Naive thymus-derived CD4-positive, alpha-beta T cell (primary cell): ENCODE measurements at regions not wholly inside any gene's neighbourhood (a gene's known extent, or its start where the extent isn't known, plus 50 kb on each side); places are given as distances from the start of the nearest gene placed in this dataset.
"Not testable (repeated sequence)": the region's sequence is repeated elsewhere in the genome, so short reads cannot be mapped to it uniquely, and the experiment has no call there.

Experiments
- ATAC-seq: fragments of 150-1000 bp; cut with Tn5 transposase; 2 replicates; pipeline ENCODE4 v1.10.0; 2021; ENCODE audit warnings: mild to moderate bottlenecking, moderate library complexity
- CTCF ChIA-PET: fragments of 350-600 bp; sonication (Branson Sonifier 250); formaldehyde crosslinking; loops from one replicate; lab custom pipeline; 2021; ENCODE audit warnings: antibody characterized with exemption; lab: Charles Lee
- POLR2A ChIA-PET: fragments of 350-600 bp; sonication (Branson Sonifier 250); formaldehyde crosslinking; loops from one replicate; lab custom pipeline; 2021; ENCODE audit warnings: antibody characterized with exemption, inconsistent platforms; lab: Charles Lee
- DNase-seq, 9 donors: peaks; one replicate each; pipeline versions ENCODE4 v3.0.0 to v3.0.0-alpha.2; 2020 to 2022; ENCODE audit warnings: mixed read lengths in 1 of 9
- H3K27ac ChIP-seq: one replicate; pipeline ENCODE4 v1.7.0; 2013; ENCODE audit warnings: mild to moderate bottlenecking, low read depth, low read length, moderate library complexity
- H3K27me3 ChIP-seq, 2 donors: one replicate each; pipeline ENCODE4 v1.7.0; 2013; ENCODE audit warnings: low read length in 2 of 2, mild to moderate bottlenecking in 2 of 2, moderate library complexity in 2 of 2; ENCODE audit not compliant: control insufficient read depth in 2 of 2, insufficient read depth in 2 of 2
- H3K36me3 ChIP-seq, 3 experiments: 1 replicate in 2 of 3; 2 replicates in 1 of 3; pipeline ENCODE4 v1.7.0; 2013; ENCODE audit warnings: low read length in 3 of 3, mild to moderate bottlenecking in 3 of 3, moderate library complexity in 1 of 3; ENCODE audit not compliant: insufficient read depth in 3 of 3, control insufficient read depth in 2 of 3
- H3K4me1 ChIP-seq, 2 donors: one replicate each; pipeline ENCODE4 v1.7.0; 2013; ENCODE audit warnings: low read length in 2 of 2, mild to moderate bottlenecking in 2 of 2, moderate library complexity in 1 of 2; ENCODE audit not compliant: control insufficient read depth in 2 of 2, insufficient read depth in 2 of 2
- H3K4me3 ChIP-seq: 2 replicates; pipeline ENCODE4 v1.7.0; 2013; ENCODE audit warnings: mild to moderate bottlenecking, low read length
- H3K9me3 ChIP-seq, 3 experiments: 1 replicate in 2 of 3; 2 replicates in 1 of 3; pipeline ENCODE4 v1.7.0; 2013; ENCODE audit warnings: low read length in 3 of 3; ENCODE audit not compliant: control insufficient read depth in 2 of 3
- H3K27ac Mint-ChIP-seq, 9 donors: one replicate each; pipeline ENCODE4 v1.8.0; 2020 to 2022; ENCODE audit warnings: mixed read lengths in 9 of 9, mild to moderate bottlenecking in 8 of 9, moderate library complexity in 5 of 9, inconsistent platforms in 2 of 9
- H3K27me3 Mint-ChIP-seq, 5 donors: one replicate each; pipeline ENCODE4 v1.8.0; 2021 to 2022; ENCODE audit warnings: mixed read lengths in 5 of 5, mild to moderate bottlenecking in 1 of 5
- H3K36me3 Mint-ChIP-seq, 5 donors: one replicate each; pipeline ENCODE4 v1.8.0; 2020 to 2022; ENCODE audit warnings: mixed read lengths in 5 of 5, mild to moderate bottlenecking in 3 of 5, inconsistent platforms in 1 of 5
- H3K4me1 Mint-ChIP-seq, 7 donors: one replicate each; pipeline ENCODE4 v1.8.0; 2020 to 2022; ENCODE audit warnings: mixed read lengths in 7 of 7, mild to moderate bottlenecking in 3 of 7, inconsistent platforms in 1 of 7
- H3K4me3 Mint-ChIP-seq, 10 donors: one replicate each; pipeline ENCODE4 v1.8.0; 2020 to 2022; ENCODE audit warnings: mild to moderate bottlenecking in 10 of 10, mixed read lengths in 10 of 10, moderate library complexity in 6 of 10, inconsistent platforms in 2 of 10
- H3K9me3 Mint-ChIP-seq, 11 donors: one replicate each; pipeline ENCODE4 v1.8.0; 2020 to 2022; ENCODE audit warnings: mixed read lengths in 11 of 11, mild to moderate bottlenecking in 4 of 11, inconsistent platforms in 1 of 11, moderate library complexity in 1 of 11
- intact Hi-C, 2 donors: fragments of 100-400 bp; cut with micrococcal nuclease; formaldehyde crosslinking; loops; one replicate each; pipeline ENCODE4 v1.15.1; 2023

- CTCF ChIA-PET, result not testable (repeated sequence)
Observed at GRCh38 chr5:71230839-71231505, 163.5 kb upstream of the GTF2H2 start.

More at GRCh38 chr5:71230839-71231505, 163.5 kb upstream of the GTF2H2 start:
- DNase-seq, result peak in 3 of 9 donors; percentile 0 to 22 (median 3)
- H3K4me1 ChIP-seq, H3K4me3 ChIP-seq, H3K9me3 Mint-ChIP-seq, H3K9me3 ChIP-seq, POLR2A ChIA-PET, H3K36me3 ChIP-seq, H3K4me3 Mint-ChIP-seq, H3K27ac Mint-ChIP-seq, H3K36me3 Mint-ChIP-seq, H3K27me3 ChIP-seq, H3K27me3 Mint-ChIP-seq, H3K4me1 Mint-ChIP-seq, H3K27ac ChIP-seq, ATAC-seq, intact Hi-C loops: not testable (repeated sequence)
